ENCODE measurements at regions not wholly inside any gene's neighbourhood (a gene's known extent, or its start where the extent isn't known, plus 50 kb on each side); places are given as distances from the start of the nearest gene placed in this dataset.

GRCh38 chr10:78563314-78563713, 505.5 kb upstream of the ZMIZ1 start:
- Histone ChIP-seq H3K27me3 (ENCODE audit: control insufficient read depth, insufficient read depth, low read length) (no peaks in the 10 kb centered on the region), H3K4me3 (ENCODE audit: low read depth, low read length) (no peak overlapping the region), H3K9me3 (ENCODE audit: control insufficient read depth, insufficient read depth, low read length) (no peaks in the 10 kb centered on the region), H3K36me3 (ENCODE audit: control insufficient read depth, insufficient read depth, low read length) (no peaks in the 10 kb centered on the region), H3K4me1 (ENCODE audit: control insufficient read depth, insufficient read depth, low read length) (peaks cover 2% of the 10 kb centered on the region), H3K9ac (ENCODE audit: low read depth, low read length) (no peak overlapping the region)

GRCh38 chr10:78565841-78566240, 502.9 kb upstream of the ZMIZ1 start:
- no peaks in the 10 kb centered on the region for H3K36me3 ChIP-seq (ENCODE audit: control insufficient read depth, insufficient read depth, low read length)
- H3K27me3 ChIP-seq (ENCODE audit: control insufficient read depth, insufficient read depth, low read length): no peaks in the 10 kb centered on the region
- H3K4me1 ChIP-seq (ENCODE audit: control insufficient read depth, insufficient read depth, low read length): no peaks in the 10 kb centered on the region
- H3K4me3 ChIP-seq (ENCODE audit: low read depth, low read length): no peak overlapping the region
- H3K9me3 ChIP-seq (ENCODE audit: control insufficient read depth, insufficient read depth, low read length): no peaks in the 10 kb centered on the region
- no peak overlapping the region for H3K9ac ChIP-seq (ENCODE audit: low read depth, low read length)

- Histone ChIP-seq H3K9me3 (ENCODE audit: control insufficient read depth, insufficient read depth, low read length) (no peaks in the 10 kb centered on the region), H3K36me3 (ENCODE audit: control insufficient read depth, insufficient read depth, low read length) (no peaks in the 10 kb centered on the region), H3K9ac (ENCODE audit: low read depth, low read length) (no peak overlapping the region), H3K4me1 (ENCODE audit: control insufficient read depth, insufficient read depth, low read length) (no peaks in the 10 kb centered on the region), H3K27me3 (ENCODE audit: control insufficient read depth, insufficient read depth, low read length) (no peaks in the 10 kb centered on the region), H3K4me3 (ENCODE audit: low read depth, low read length) (no peak overlapping the region)
Measured at GRCh38 chr10:78566284-78567111, 502.3 kb upstream of the ZMIZ1 start.

- Histone ChIP-seq H3K4me3 (ENCODE audit: low read depth, low read length) (no peak overlapping the region), H3K4me1 (ENCODE audit: control insufficient read depth, insufficient read depth, low read length) (no peaks in the 10 kb centered on the region), H3K9ac (ENCODE audit: low read depth, low read length) (no peak overlapping the region), H3K27me3 (ENCODE audit: control insufficient read depth, insufficient read depth, low read length) (no peaks in the 10 kb centered on the region), H3K36me3 (ENCODE audit: control insufficient read depth, insufficient read depth, low read length) (no peaks in the 10 kb centered on the region), H3K9me3 (ENCODE audit: control insufficient read depth, insufficient read depth, low read length) (no peaks in the 10 kb centered on the region)
Measured at GRCh38 chr10:78567680-78568455, 500.9 kb upstream of the ZMIZ1 start.

GRCh38 chr10:78568620-78569019, 500.1 kb upstream of the ZMIZ1 start:
- no peak overlapping the region for H3K9ac ChIP-seq (ENCODE audit: low read depth, low read length)
- H3K36me3 ChIP-seq (ENCODE audit: control insufficient read depth, insufficient read depth, low read length): no peaks in the 10 kb centered on the region
- no peaks in the 10 kb centered on the region for H3K27me3 ChIP-seq (ENCODE audit: control insufficient read depth, insufficient read depth, low read length)
- no peak overlapping the region for H3K4me3 ChIP-seq (ENCODE audit: low read depth, low read length)
- no peaks in the 10 kb centered on the region for H3K9me3 ChIP-seq (ENCODE audit: control insufficient read depth, insufficient read depth, low read length)
- H3K4me1 ChIP-seq (ENCODE audit: control insufficient read depth, insufficient read depth, low read length): no peaks in the 10 kb centered on the region

- no peak overlapping the region for H3K4me3 ChIP-seq (ENCODE audit: low read depth, low read length)
- H3K27me3 ChIP-seq (ENCODE audit: control insufficient read depth, insufficient read depth, low read length): no peaks in the 10 kb centered on the region
- H3K36me3 ChIP-seq (ENCODE audit: control insufficient read depth, insufficient read depth, low read length): no peaks in the 10 kb centered on the region
- H3K9me3 ChIP-seq (ENCODE audit: control insufficient read depth, insufficient read depth, low read length): no peaks in the 10 kb centered on the region
- no peak overlapping the region for H3K9ac ChIP-seq (ENCODE audit: low read depth, low read length)
- no peaks in the 10 kb centered on the region for H3K4me1 ChIP-seq (ENCODE audit: control insufficient read depth, insufficient read depth, low read length)
Measured at GRCh38 chr10:78570633-78571235, 498.0 kb upstream of the ZMIZ1 start.

- Histone ChIP-seq H3K36me3 (ENCODE audit: control insufficient read depth, insufficient read depth, low read length) (no peaks in the 10 kb centered on the region), H3K27me3 (ENCODE audit: control insufficient read depth, insufficient read depth, low read length) (no peaks in the 10 kb centered on the region), H3K9me3 (ENCODE audit: control insufficient read depth, insufficient read depth, low read length) (no peaks in the 10 kb centered on the region), H3K9ac (ENCODE audit: low read depth, low read length) (no peak overlapping the region), H3K4me3 (ENCODE audit: low read depth, low read length) (no peak overlapping the region), H3K4me1 (ENCODE audit: control insufficient read depth, insufficient read depth, low read length) (no peaks in the 10 kb centered on the region)
Measured at GRCh38 chr10:78571286-78571685, 497.5 kb upstream of the ZMIZ1 start.

GRCh38 chr10:78571891-78572290, 496.9 kb upstream of the ZMIZ1 start:
- H3K27me3 ChIP-seq (ENCODE audit: control insufficient read depth, insufficient read depth, low read length): no peaks in the 10 kb centered on the region
- no peaks in the 10 kb centered on the region for H3K36me3 ChIP-seq (ENCODE audit: control insufficient read depth, insufficient read depth, low read length)

GRCh38 chr10:78572565-78572964, 496.2 kb upstream of the ZMIZ1 start:
- H3K36me3 ChIP-seq (ENCODE audit: control insufficient read depth, insufficient read depth, low read length): no peaks in the 10 kb centered on the region
- no peak overlapping the region for H3K9ac ChIP-seq (ENCODE audit: low read depth, low read length)
- no peaks in the 10 kb centered on the region for H3K27me3 ChIP-seq (ENCODE audit: control insufficient read depth, insufficient read depth, low read length)
- no peaks in the 10 kb centered on the region for H3K9me3 ChIP-seq (ENCODE audit: control insufficient read depth, insufficient read depth, low read length)
- H3K4me1 ChIP-seq (ENCODE audit: control insufficient read depth, insufficient read depth, low read length): no peaks in the 10 kb centered on the region
- no peak overlapping the region for H3K4me3 ChIP-seq (ENCODE audit: low read depth, low read length)

More at GRCh38 chr10:78571891-78572290, 496.9 kb upstream of the ZMIZ1 start:
- H3K9me3 ChIP-seq (ENCODE audit: control insufficient read depth, insufficient read depth, low read length): no peaks in the 10 kb centered on the region
- H3K9ac ChIP-seq (ENCODE audit: low read depth, low read length): no peak overlapping the region
- H3K4me3 ChIP-seq (ENCODE audit: low read depth, low read length): no peak overlapping the region
- no peaks in the 10 kb centered on the region for H3K4me1 ChIP-seq (ENCODE audit: control insufficient read depth, insufficient read depth, low read length)

GRCh38 chr10:78574547-78574946, 494.2 kb upstream of the ZMIZ1 start:
- Histone ChIP-seq H3K36me3 (ENCODE audit: control insufficient read depth, insufficient read depth, low read length) (no peaks in the 10 kb centered on the region), H3K9me3 (ENCODE audit: control insufficient read depth, insufficient read depth, low read length) (no peaks in the 10 kb centered on the region), H3K9ac (ENCODE audit: low read depth, low read length) (no peak overlapping the region), H3K27me3 (ENCODE audit: control insufficient read depth, insufficient read depth, low read length) (no peaks in the 10 kb centered on the region), H3K4me3 (ENCODE audit: low read depth, low read length) (no peak overlapping the region), H3K4me1 (ENCODE audit: control insufficient read depth, insufficient read depth, low read length) (no peaks in the 10 kb centered on the region)

GRCh38 chr10:78575400-78575799, 493.4 kb upstream of the ZMIZ1 start:
- Histone ChIP-seq H3K9me3 (ENCODE audit: control insufficient read depth, insufficient read depth, low read length) (no peaks in the 10 kb centered on the region), H3K4me1 (ENCODE audit: control insufficient read depth, insufficient read depth, low read length) (no peaks in the 10 kb centered on the region), H3K36me3 (ENCODE audit: control insufficient read depth, insufficient read depth, low read length) (no peaks in the 10 kb centered on the region), H3K9ac (ENCODE audit: low read depth, low read length) (no peak overlapping the region), H3K4me3 (ENCODE audit: low read depth, low read length) (no peak overlapping the region), H3K27me3 (ENCODE audit: control insufficient read depth, insufficient read depth, low read length) (no peaks in the 10 kb centered on the region)
